ENCODE measurements at regions not wholly inside any gene's neighbourhood (a gene's known extent, or its start where the extent isn't known, plus 50 kb on each side); places are given as distances from the start of the nearest gene placed in this dataset.

DNA sequence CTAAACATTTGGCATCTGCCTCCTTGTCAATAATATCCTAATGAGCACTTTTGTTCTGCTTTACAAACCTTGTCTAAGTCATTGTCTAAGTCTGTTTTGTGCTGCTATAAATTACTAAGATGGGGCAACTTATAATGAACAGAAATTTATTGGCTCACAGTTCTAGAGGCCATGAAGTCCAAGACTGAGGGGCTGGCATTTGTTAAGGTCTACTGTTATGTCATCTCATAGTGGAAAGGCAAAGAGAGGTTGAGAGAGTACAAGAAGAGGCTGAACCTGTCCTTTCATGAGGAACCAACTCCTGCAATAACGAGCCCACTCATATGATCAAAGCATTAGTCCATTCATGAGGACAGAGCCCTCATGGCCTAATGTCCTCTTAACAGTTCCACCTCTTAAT lies 72.7 kb upstream of the KLF12 start:
- no peaks in the 10 kb centered on the region for H3K9me3 ChIP-seq (replicated peaks; ENCODE audit: control insufficient read depth, insufficient read depth, low read length)
- WGBS (ENCODE audit: insufficient coverage, insufficient replicate concordance, low lambda C conversion rate, missing lambda C conversion rate), result 0% methylated on average over 1 of the region's 1 CpG
- RAD21 ChIA-PET (ENCODE audit: unreplicated experiment), result no interaction called here
- no peaks in the 10 kb centered on the region for H3K79me2 ChIP-seq (ENCODE audit: control insufficient read depth, insufficient read depth, low read length)
- H3K9ac ChIP-seq (ENCODE audit: control insufficient read depth, insufficient read depth, low read length), result no peak overlapping the region
- no peaks in the 10 kb centered on the region for H3K36me3 ChIP-seq (ENCODE audit: control insufficient read depth in 2 of 2, insufficient read depth in 2 of 2, low read length in 1 of 2)
- DNase-seq (ENCODE audit: low read depth, low spot score) (no peak), ATAC-seq (no peak), FAIRE-seq (no peak)
- TF ChIP-seq RFX5 (IDR thresholded peaks at IDR 0.05; ENCODE audit: low read depth, low read length) (no peak), RBBP5 (conservative IDR thresholded peaks at IDR 0.05) (no peak), ATF7 (IDR thresholded peaks at IDR 0.05; ENCODE audit: low read depth) (no peak), SUZ12 (IDR thresholded peaks at IDR 0.05; ENCODE audit: unreplicated experiment) (no peak), TBL1XR1 (IDR thresholded peaks at IDR 0.05; ENCODE audit: low read depth, low read length) (no peak), TARDBP (IDR thresholded peaks at IDR 0.05; ENCODE audit: borderline replicate concordance) (no peak), CEBPB (IDR thresholded peaks at IDR 0.05; ENCODE audit: borderline replicate concordance in 1 of 2, low read depth in 2 of 2, low read length in 2 of 2) (no peak), BACH1 (IDR thresholded peaks at IDR 0.05; ENCODE audit: borderline replicate concordance) (no peak), BRCA1 (IDR thresholded peaks at IDR 0.05; ENCODE audit: low read depth, low read length) (no peak), SUPT20H (IDR thresholded peaks at IDR 0.05; ENCODE audit: borderline replicate concordance, control insufficient read depth, low read depth, low read length) (no peak), NR2F1 (conservative IDR thresholded peaks at IDR 0.05) (no peak), PAX5 (IDR thresholded peaks at IDR 0.05; ENCODE audit: borderline replicate concordance, low read depth, low read length) (no peak)
- no peaks in the 10 kb centered on the region; a peak in 1 of 4 replicates for H3K27me3 ChIP-seq (replicated peaks in 1 of 2; ENCODE audit: control insufficient read depth in 2 of 2, insufficient read depth in 2 of 2, low read length in 1 of 2)
- SMC1A ChIA-PET (ENCODE audit: uncharacterized antibody, unreplicated experiment), result interaction anchor here (1.0 kb wide), 1 partner anchor 28 kb away, joined by 3 read pairs; no protein-coding TSS in a partner anchor
- H2AFZ ChIP-seq (ENCODE audit: control insufficient read depth, low read depth, low read length), result no peak overlapping the region
- in situ Hi-C loops (cut with MboI) (no loop called here), intact Hi-C loops (cut with micrococcal nuclease; ENCODE audit: unreplicated experiment) (no loop called here)
- POLR2A ChIA-PET, result no interaction called here
- no TSS peak for BruUV-seq (replicated peaks)
- no peak overlapping the region for H3K27ac ChIP-seq (ENCODE audit: control insufficient read depth, insufficient read depth)
- H3K4me3 ChIP-seq, result no peak overlapping the region
- no peaks in the 10 kb centered on the region for H4K20me1 ChIP-seq (ENCODE audit: control insufficient read depth, insufficient read depth)
- no peak overlapping the region for H3K4me2 ChIP-seq (ENCODE audit: control insufficient read depth, insufficient read depth)
- H3K4me1 ChIP-seq (ENCODE audit: control insufficient read depth, insufficient read depth, low read length), result no peaks in the 10 kb centered on the region
- CTCF ChIA-PET, result no interaction called here
